Esophagus squamous epithelium (tissue), 4 donors: ENCODE measurements at regions not wholly inside any gene's neighbourhood (a gene's known extent, or its start where the extent isn't known, plus 50 kb on each side); places are given as distances from the start of the nearest gene placed in this dataset.

Source experiments
- POLR2A ChIP-seq, 4 donors: fragments of 450-650 bp; IDR thresholded peaks; one replicate each; pipeline ENCODE4 v1.6.1; 2017; ENCODE audit warnings: antibody characterized with exemption in 4 of 4, mild to moderate bottlenecking in 4 of 4, moderate library complexity in 3 of 4
- TF ChIP-seq, protein P1 (sequence below), 6 experiments: fragments of 450-650 bp in 4 of 6; fragments of 200-600 bp in 2 of 6; sonication (generic) in 2 of 6; IDR thresholded peaks; one replicate each; pipeline ENCODE4 v1.5.1; 2016 to 2019; ENCODE audit warnings: antibody characterized with exemption in 6 of 6, mild to moderate bottlenecking in 4 of 6, moderate library complexity in 4 of 6

DNA sequence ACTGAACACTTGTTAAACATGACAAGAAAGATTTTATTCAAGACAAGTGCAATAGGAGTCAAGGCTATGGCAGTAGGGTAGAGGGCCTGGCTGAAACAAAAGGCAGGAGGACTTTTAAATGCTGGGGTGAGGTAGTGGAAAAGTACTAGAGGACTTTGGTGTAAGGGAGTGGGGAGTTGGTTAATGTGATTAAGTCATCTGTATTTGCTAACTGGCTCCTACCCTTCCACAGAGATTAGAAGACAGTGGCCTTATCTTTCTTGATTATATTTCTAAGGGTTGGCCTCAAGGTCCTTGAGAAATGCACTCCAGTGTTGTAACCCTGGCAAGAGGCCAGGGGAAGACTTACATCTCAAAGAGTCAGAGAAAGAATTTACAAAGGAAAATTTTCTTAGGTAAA is 160.2 kb upstream of the FTMT start:
- TF ChIP-seq, protein P1, sequence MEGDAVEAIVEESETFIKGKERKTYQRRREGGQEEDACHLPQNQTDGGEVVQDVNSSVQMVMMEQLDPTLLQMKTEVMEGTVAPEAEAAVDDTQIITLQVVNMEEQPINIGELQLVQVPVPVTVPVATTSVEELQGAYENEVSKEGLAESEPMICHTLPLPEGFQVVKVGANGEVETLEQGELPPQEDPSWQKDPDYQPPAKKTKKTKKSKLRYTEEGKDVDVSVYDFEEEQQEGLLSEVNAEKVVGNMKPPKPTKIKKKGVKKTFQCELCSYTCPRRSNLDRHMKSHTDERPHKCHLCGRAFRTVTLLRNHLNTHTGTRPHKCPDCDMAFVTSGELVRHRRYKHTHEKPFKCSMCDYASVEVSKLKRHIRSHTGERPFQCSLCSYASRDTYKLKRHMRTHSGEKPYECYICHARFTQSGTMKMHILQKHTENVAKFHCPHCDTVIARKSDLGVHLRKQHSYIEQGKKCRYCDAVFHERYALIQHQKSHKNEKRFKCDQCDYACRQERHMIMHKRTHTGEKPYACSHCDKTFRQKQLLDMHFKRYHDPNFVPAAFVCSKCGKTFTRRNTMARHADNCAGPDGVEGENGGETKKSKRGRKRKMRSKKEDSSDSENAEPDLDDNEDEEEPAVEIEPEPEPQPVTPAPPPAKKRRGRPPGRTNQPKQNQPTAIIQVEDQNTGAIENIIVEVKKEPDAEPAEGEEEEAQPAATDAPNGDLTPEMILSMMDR (IDR thresholded peaks at IDR 0.05): no peak
- TF ChIP-seq POLR2A (IDR thresholded peaks at IDR 0.05): no peak
